ENCODE measurements at regions not wholly inside any gene's neighbourhood (a gene's known extent, or its start where the extent isn't known, plus 50 kb on each side); places are given as distances from the start of the nearest gene placed in this dataset.
"Not testable (repeated sequence)": the region's sequence is repeated elsewhere in the genome, so short reads cannot be mapped to it uniquely, and the experiment has no call there.

GRCh38 chr2:153532140-153532539 is 53.6 kb upstream of the RPRM start:
- DNase-seq (ENCODE audit: low read depth) = no peak

GRCh38 chr2:153533803-153534202 is 55.2 kb upstream of the RPRM start:
- DNase-seq (ENCODE audit: low read depth) = not testable (repeated sequence)

- DNase-seq (ENCODE audit: low read depth) = not testable (repeated sequence)
These were observed 56.0 kb upstream of the RPRM start for GRCh38 chr2:153534590-153534989.

- DNase-seq (ENCODE audit: low read depth) = no peak
These were observed 57.6 kb upstream of the RPRM start for GRCh38 chr2:153536115-153536514.

- not testable (repeated sequence) for DNase-seq (ENCODE audit: low read depth)
These were observed 59.5 kb upstream of the RPRM start for GRCh38 chr2:153538102-153538501.

- no peak for DNase-seq (ENCODE audit: low read depth)
These were observed 65.1 kb upstream of the RPRM start for GRCh38 chr2:153543635-153544071.

- DNase-seq (ENCODE audit: low read depth) = no peak
These were observed 67.8 kb upstream of the RPRM start for GRCh38 chr2:153546358-153546757.

- DNase-seq (ENCODE audit: low read depth) = no peak
These were observed 70.0 kb upstream of the RPRM start for GRCh38 chr2:153548536-153548935.

GRCh38 chr2:153551698-153552097 is 73.1 kb upstream of the RPRM start:
- DNase-seq (ENCODE audit: low read depth) = no peak

GRCh38 chr2:153557211-153557610 is 78.6 kb upstream of the RPRM start:
- DNase-seq (ENCODE audit: low read depth) = no peak

- DNase-seq (ENCODE audit: low read depth) = no peak
These were observed 79.2 kb upstream of the RPRM start for GRCh38 chr2:153557714-153558113.

- DNase-seq (ENCODE audit: low read depth) = no peak
These were observed 79.7 kb upstream of the RPRM start for GRCh38 chr2:153558247-153558646.

- DNase-seq (ENCODE audit: low read depth) = no peak
These were observed 88.8 kb upstream of the RPRM start for GRCh38 chr2:153567367-153567766.

- DNase-seq (ENCODE audit: low read depth) = no peak
These were observed 89.5 kb upstream of the RPRM start for GRCh38 chr2:153568105-153568504.

- no peak for DNase-seq (ENCODE audit: low read depth)
These were observed 96.8 kb upstream of the RPRM start for GRCh38 chr2:153575171-153575853.

GRCh38 chr2:153584244-153584643 is 105.7 kb upstream of the RPRM start:
- DNase-seq (ENCODE audit: low read depth) = no peak

GRCh38 chr2:153588408-153588807 is 109.8 kb upstream of the RPRM start:
- no peak for DNase-seq (ENCODE audit: low read depth)

- DNase-seq (ENCODE audit: low read depth) = no peak
These were observed 111.0 kb upstream of the RPRM start for GRCh38 chr2:153589586-153589985.

- not testable (repeated sequence) for DNase-seq (ENCODE audit: low read depth)
These were observed 114.5 kb upstream of the RPRM start for GRCh38 chr2:153593086-153593485.

- peak; percentile 2 for DNase-seq (ENCODE audit: low read depth)
These were observed 117.4 kb upstream of the RPRM start for GRCh38 chr2:153595939-153596338.

GRCh38 chr2:153601812-153602211 is 123.2 kb upstream of the RPRM start:
- no peak for DNase-seq (ENCODE audit: low read depth)

- DNase-seq (ENCODE audit: low read depth) = no peak
These were observed 125.6 kb upstream of the RPRM start for GRCh38 chr2:153604133-153604532.

- DNase-seq (ENCODE audit: low read depth) = no peak
These were observed 128.1 kb upstream of the RPRM start for GRCh38 chr2:153606623-153607022.

- no peak for DNase-seq (ENCODE audit: low read depth)
These were observed 143.7 kb upstream of the RPRM start for GRCh38 chr2:153622285-153622684.

All from LHCN-M2 (cell line).